Umbilical cord (tissue), 1 donor: ENCODE measurements at regions not wholly inside any gene's neighbourhood (a gene's known extent, or its start where the extent isn't known, plus 50 kb on each side); places are given as distances from the start of the nearest gene placed in this dataset.
A peak's percentile ranks its signal among the peaks of the same experiment; 100 is the strongest.

Experiments
- DNase-seq: peaks from one replicate; pipeline ENCODE4 v3.0.0-alpha.2; 2015; ENCODE audit warnings: low spot score

- no peak for DNase-seq
Observed at GRCh38 chr3:63046152-63046551, 170.9 kb upstream of the CADPS start.

GRCh38 chr3:63046580-63046979, 171.4 kb upstream of the CADPS start:
- DNase-seq = no peak

GRCh38 chr3:63047068-63047467, 171.9 kb upstream of the CADPS start:
- DNase-seq = no peak

- DNase-seq = no peak
Observed at GRCh38 chr3:63048367-63049326, 173.4 kb upstream of the CADPS start.

GRCh38 chr3:63050548-63051177, 175.4 kb upstream of the CADPS start:
- DNase-seq = peak; percentile 69

- peak; percentile 81 for DNase-seq
Observed at GRCh38 chr3:63051920-63052319, 176.7 kb upstream of the CADPS start.

GRCh38 chr3:63056932-63057331, 181.7 kb upstream of the CADPS start:
- no peak for DNase-seq

- DNase-seq = peak; percentile 25
Observed at GRCh38 chr3:63060412-63060811, 185.2 kb upstream of the CADPS start.

- DNase-seq = no peak
Observed at GRCh38 chr3:63061449-63061848, 186.2 kb upstream of the CADPS start.

- no peak for DNase-seq
Observed at GRCh38 chr3:63064209-63064755, 189.1 kb upstream of the CADPS start.

- peak; percentile 73 for DNase-seq
Observed at GRCh38 chr3:63067999-63068645, 192.9 kb upstream of the CADPS start.

- no peak for DNase-seq
Observed at GRCh38 chr3:63069806-63070475, 194.7 kb upstream of the CADPS start.

GRCh38 chr3:63070476-63070810, 195.2 kb upstream of the CADPS start:
- DNase-seq = no peak

- peak; percentile 1 for DNase-seq
Observed at GRCh38 chr3:63076357-63076756, 201.1 kb upstream of the CADPS start.

GRCh38 chr3:63086190-63086589, 191.9 kb upstream of the SYNPR start:
- DNase-seq = no peak

- peak; percentile 3 for DNase-seq
Observed at GRCh38 chr3:63089007-63089750, 188.9 kb upstream of the SYNPR start.

GRCh38 chr3:63089751-63090132, 188.4 kb upstream of the SYNPR start:
- peak; percentile 2 for DNase-seq

- DNase-seq = peak; percentile 80
Observed at GRCh38 chr3:63090656-63091055, 187.5 kb upstream of the SYNPR start.

GRCh38 chr3:63092515-63092914, 185.6 kb upstream of the SYNPR start:
- DNase-seq = no peak

GRCh38 chr3:63094642-63095408, 183.3 kb upstream of the SYNPR start:
- no peak for DNase-seq
